ENCODE measurements at regions not wholly inside any gene's neighbourhood (a gene's known extent, or its start where the extent isn't known, plus 50 kb on each side); places are given as distances from the start of the nearest gene placed in this dataset.

DNA sequence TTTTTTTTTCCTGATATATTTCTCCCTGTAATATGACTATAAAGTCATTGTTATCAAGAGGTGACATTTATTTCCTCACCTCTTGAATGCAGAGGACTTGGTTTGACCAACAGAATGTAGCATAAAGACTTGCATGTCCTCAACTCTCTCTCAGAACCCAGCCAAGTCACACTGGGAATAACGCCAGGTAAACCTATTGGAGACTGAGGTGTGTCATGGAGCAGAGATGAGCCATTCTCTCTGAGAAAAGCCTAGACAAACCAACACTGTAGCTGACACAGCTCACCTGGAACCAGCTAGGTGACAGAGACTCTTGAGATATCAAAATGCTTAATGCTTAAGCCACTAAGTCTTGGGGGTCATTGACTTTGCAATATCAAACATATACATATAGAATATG is 533.6 kb downstream of the HAO1 start:
- Mint-ChIP-seq H3K36me3 (ENCODE audit: low read depth) (no peaks in the 10 kb centered on the region), H3K9me3 (no peaks in the 10 kb centered on the region), H3K27me3 (peaks cover 2% of the 10 kb centered on the region), H3K4me3 (no peak overlapping the region), H3K27ac (no peak overlapping the region), H3K4me1 (ENCODE audit: low read depth) (no peaks in the 10 kb centered on the region)
- intact Hi-C loops (cut with micrococcal nuclease): no loop called here

GRCh38 chr20:7410150-7410549 is 530.1 kb downstream of the HAO1 start:
- Mint-ChIP-seq H3K9me3 (no peaks in the 10 kb centered on the region), H3K4me1 (ENCODE audit: low read depth) (no peaks in the 10 kb centered on the region), H3K4me3 (no peak overlapping the region), H3K27me3 (no peaks in the 10 kb centered on the region), H3K27ac (no peak overlapping the region), H3K36me3 (ENCODE audit: low read depth) (no peaks in the 10 kb centered on the region)
- intact Hi-C loops (cut with micrococcal nuclease): no loop called here

DNA sequence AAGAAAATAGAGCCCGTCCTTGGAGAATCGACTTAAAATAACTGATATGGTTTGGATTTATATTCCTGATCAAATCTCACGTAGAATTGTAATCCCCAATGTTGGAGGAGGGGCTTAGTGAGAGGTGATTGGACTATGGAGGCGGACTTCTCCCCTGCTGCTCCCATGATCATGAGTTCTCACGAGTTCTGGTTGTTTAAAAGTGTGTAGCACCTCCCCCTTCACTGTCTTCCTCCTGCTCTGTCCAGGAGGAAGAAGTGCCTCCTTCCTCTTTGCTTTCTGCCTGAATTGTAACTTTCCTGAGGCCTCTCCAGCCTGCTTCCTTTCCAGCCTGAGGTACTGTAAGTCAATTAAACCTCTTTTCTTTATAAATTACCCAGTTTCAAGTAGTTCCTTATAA is 529.2 kb downstream of the HAO1 start:
- Mint-ChIP-seq H3K9me3 (no peaks in the 10 kb centered on the region), H3K27me3 (no peaks in the 10 kb centered on the region), H3K4me1 (ENCODE audit: low read depth) (no peaks in the 10 kb centered on the region), H3K4me3 (no peak overlapping the region), H3K36me3 (ENCODE audit: low read depth) (no peaks in the 10 kb centered on the region), H3K27ac (no peak overlapping the region)
- intact Hi-C loops (cut with micrococcal nuclease): no loop called here

DNA sequence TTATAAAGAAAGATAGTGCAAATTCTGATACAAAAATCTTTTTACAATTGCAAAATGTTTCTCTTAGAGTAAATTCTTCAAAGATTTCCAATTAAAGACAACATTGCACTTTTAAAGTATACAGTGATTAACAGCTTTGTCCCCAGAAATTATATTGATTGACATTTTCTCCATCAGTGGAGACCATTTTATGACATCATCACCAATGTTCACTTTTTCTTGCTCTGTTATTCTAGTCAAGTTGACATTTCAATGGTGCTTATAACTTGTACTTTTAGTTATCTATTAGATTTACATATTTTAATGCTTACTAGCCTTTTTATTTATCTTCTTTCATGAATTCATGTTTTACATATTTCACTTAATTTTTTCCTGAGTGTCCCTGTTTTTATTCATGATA is 524.8 kb downstream of the HAO1 start:
- Mint-ChIP-seq H3K4me3 (no peak overlapping the region), H3K36me3 (ENCODE audit: low read depth) (no peaks in the 10 kb centered on the region), H3K27me3 (no peaks in the 10 kb centered on the region), H3K4me1 (ENCODE audit: low read depth) (no peaks in the 10 kb centered on the region), H3K27ac (no peak overlapping the region), H3K9me3 (no peaks in the 10 kb centered on the region)
- intact Hi-C loops (cut with micrococcal nuclease): no loop called here

DNA sequence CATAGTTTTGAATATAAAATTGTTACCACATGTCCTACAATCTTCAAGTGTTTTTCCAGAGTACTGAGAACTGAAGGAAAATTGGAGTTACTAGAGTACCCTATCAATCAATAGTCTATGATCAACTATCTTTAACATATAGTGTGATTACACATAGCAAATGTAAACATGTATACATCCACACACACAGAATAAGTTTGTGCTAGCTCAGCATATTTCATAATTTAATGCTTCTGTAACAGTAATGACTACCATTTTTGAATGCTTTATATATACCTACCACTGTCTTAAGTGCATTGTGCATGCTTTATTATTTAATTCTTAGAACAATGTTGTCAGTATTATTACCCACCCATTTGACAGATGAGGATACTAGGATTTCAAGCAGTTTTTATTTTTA is 523.9 kb downstream of the HAO1 start:
- H3K36me3 Mint-ChIP-seq (ENCODE audit: low read depth): no peaks in the 10 kb centered on the region
- no peaks in the 10 kb centered on the region for H3K27me3 Mint-ChIP-seq
- no peaks in the 10 kb centered on the region for H3K4me1 Mint-ChIP-seq (ENCODE audit: low read depth)
- no peak overlapping the region for H3K4me3 Mint-ChIP-seq
- no peaks in the 10 kb centered on the region for H3K9me3 Mint-ChIP-seq
- no peak overlapping the region for H3K27ac Mint-ChIP-seq
- intact Hi-C loops (cut with micrococcal nuclease): no loop called here

- no peaks in the 10 kb centered on the region for H3K27me3 Mint-ChIP-seq
- no peak overlapping the region for H3K4me3 Mint-ChIP-seq
- no peak overlapping the region for H3K27ac Mint-ChIP-seq
- intact Hi-C loops (cut with micrococcal nuclease): no loop called here
- H3K9me3 Mint-ChIP-seq: no peaks in the 10 kb centered on the region
- H3K36me3 Mint-ChIP-seq (ENCODE audit: low read depth): no peaks in the 10 kb centered on the region
- H3K4me1 Mint-ChIP-seq (ENCODE audit: low read depth): no peaks in the 10 kb centered on the region
These were observed 519.9 kb downstream of the HAO1 start for GRCh38 chr20:7420345-7420744.

GRCh38 chr20:7426890-7427496 is 513.3 kb downstream of the HAO1 start:
- no peaks in the 10 kb centered on the region for H3K4me1 Mint-ChIP-seq (ENCODE audit: low read depth)
- intact Hi-C loops (cut with micrococcal nuclease): no loop called here
- H3K36me3 Mint-ChIP-seq (ENCODE audit: low read depth): no peaks in the 10 kb centered on the region
- H3K27me3 Mint-ChIP-seq: no peaks in the 10 kb centered on the region
- no peak overlapping the region for H3K4me3 Mint-ChIP-seq
- no peaks in the 10 kb centered on the region for H3K9me3 Mint-ChIP-seq
- no peak overlapping the region for H3K27ac Mint-ChIP-seq

- Mint-ChIP-seq H3K4me3 (no peak overlapping the region), H3K27ac (no peak overlapping the region), H3K27me3 (no peaks in the 10 kb centered on the region), H3K4me1 (ENCODE audit: low read depth) (no peaks in the 10 kb centered on the region), H3K36me3 (ENCODE audit: low read depth) (no peaks in the 10 kb centered on the region), H3K9me3 (no peaks in the 10 kb centered on the region)
- intact Hi-C loops (cut with micrococcal nuclease): no loop called here
These were observed 511.3 kb downstream of the HAO1 start for GRCh38 chr20:7428946-7429345.

DNA sequence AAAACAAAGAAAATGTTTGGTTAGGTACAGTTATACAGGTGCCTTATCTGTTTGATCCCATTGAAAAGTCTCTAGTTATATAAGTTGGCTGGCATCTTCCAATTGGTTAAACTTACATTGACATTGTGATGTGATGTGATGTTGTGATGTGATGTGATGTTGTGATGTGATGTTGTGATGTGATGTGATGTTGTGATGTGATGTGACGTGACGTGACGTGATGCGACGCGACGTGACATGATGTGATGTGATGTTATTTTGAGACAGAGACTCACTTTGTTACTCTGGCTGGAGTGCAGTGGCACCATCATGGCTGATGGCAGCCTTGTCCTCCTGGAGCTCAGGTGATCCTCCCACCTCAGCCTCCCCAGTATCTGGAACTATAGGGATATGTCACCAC is 507.6 kb downstream of the HAO1 start:
- Mint-ChIP-seq H3K4me1 (ENCODE audit: low read depth) (no peaks in the 10 kb centered on the region), H3K27me3 (no peaks in the 10 kb centered on the region), H3K27ac (no peak overlapping the region), H3K4me3 (no peak overlapping the region), H3K9me3 (no peaks in the 10 kb centered on the region), H3K36me3 (ENCODE audit: low read depth) (no peaks in the 10 kb centered on the region)
- intact Hi-C loops (cut with micrococcal nuclease): no loop called here

- H3K27me3 Mint-ChIP-seq: no peaks in the 10 kb centered on the region
- no peak overlapping the region for H3K4me3 Mint-ChIP-seq
- H3K27ac Mint-ChIP-seq: no peak overlapping the region
- no peaks in the 10 kb centered on the region for H3K36me3 Mint-ChIP-seq (ENCODE audit: low read depth)
- H3K9me3 Mint-ChIP-seq: no peaks in the 10 kb centered on the region
- intact Hi-C loops (cut with micrococcal nuclease): no loop called here
- no peaks in the 10 kb centered on the region for H3K4me1 Mint-ChIP-seq (ENCODE audit: low read depth)
These were observed 502.9 kb downstream of the HAO1 start for GRCh38 chr20:7437311-7437710.

GRCh38 chr20:7449269-7449668 is 491.0 kb downstream of the HAO1 start:
- H3K27me3 Mint-ChIP-seq: no peaks in the 10 kb centered on the region
- no peaks in the 10 kb centered on the region for H3K4me1 Mint-ChIP-seq (ENCODE audit: low read depth)
- no peaks in the 10 kb centered on the region for H3K9me3 Mint-ChIP-seq
- no peaks in the 10 kb centered on the region for H3K36me3 Mint-ChIP-seq (ENCODE audit: low read depth)
- intact Hi-C loops (cut with micrococcal nuclease): no loop called here
- no peak overlapping the region for H3K4me3 Mint-ChIP-seq
- no peak overlapping the region for H3K27ac Mint-ChIP-seq

DNA sequence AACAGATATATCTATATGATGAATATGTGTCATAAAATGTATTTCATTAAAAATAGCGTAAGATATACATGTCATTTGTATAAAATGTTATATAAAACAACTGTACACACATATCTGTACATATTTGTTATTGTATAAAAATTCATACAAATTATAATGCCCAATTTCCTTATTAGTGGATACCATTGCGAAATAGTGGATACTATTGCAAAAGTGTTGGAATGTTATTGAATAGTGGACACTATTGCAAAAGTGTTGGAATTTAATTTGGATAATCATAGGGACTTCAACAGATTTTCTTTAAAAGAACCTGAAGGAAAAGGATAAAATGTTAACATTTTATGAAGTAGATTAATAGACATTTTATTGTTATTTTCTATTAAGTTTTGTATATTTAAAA is 487.4 kb downstream of the HAO1 start:
- no peak overlapping the region for H3K27ac Mint-ChIP-seq
- H3K4me1 Mint-ChIP-seq (ENCODE audit: low read depth): no peaks in the 10 kb centered on the region
- no peaks in the 10 kb centered on the region for H3K36me3 Mint-ChIP-seq (ENCODE audit: low read depth)
- H3K4me3 Mint-ChIP-seq: no peak overlapping the region
- H3K27me3 Mint-ChIP-seq: no peaks in the 10 kb centered on the region
- no peaks in the 10 kb centered on the region for H3K9me3 Mint-ChIP-seq
- intact Hi-C loops (cut with micrococcal nuclease): no loop called here

GRCh38 chr20:7454047-7454446 is 486.2 kb downstream of the HAO1 start:
- Mint-ChIP-seq H3K36me3 (ENCODE audit: low read depth) (no peaks in the 10 kb centered on the region), H3K9me3 (no peaks in the 10 kb centered on the region), H3K4me3 (no peak overlapping the region), H3K4me1 (ENCODE audit: low read depth) (no peaks in the 10 kb centered on the region), H3K27ac (no peak overlapping the region), H3K27me3 (no peaks in the 10 kb centered on the region)
- intact Hi-C loops (cut with micrococcal nuclease): no loop called here

DNA sequence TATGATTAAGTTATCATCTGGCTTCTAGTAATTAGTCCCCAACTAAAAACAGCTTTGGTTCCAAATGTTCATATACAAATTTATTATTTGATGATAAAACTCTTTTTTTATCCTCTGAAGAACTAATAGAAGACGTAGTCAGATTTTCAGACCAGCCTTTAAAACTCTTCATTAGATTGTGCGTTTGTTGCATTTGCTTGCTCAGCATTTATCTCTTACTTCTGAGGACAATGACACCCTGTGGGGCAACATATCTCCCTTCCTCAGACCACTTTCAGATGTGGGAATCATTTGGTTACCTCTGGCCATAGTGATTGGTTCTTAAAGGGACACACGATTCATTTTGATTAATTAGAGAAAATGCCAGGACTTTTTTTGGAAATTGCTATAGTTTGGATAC is 481.8 kb downstream of the HAO1 start:
- H3K27ac Mint-ChIP-seq: no peak overlapping the region
- intact Hi-C loops (cut with micrococcal nuclease): no loop called here

DNA sequence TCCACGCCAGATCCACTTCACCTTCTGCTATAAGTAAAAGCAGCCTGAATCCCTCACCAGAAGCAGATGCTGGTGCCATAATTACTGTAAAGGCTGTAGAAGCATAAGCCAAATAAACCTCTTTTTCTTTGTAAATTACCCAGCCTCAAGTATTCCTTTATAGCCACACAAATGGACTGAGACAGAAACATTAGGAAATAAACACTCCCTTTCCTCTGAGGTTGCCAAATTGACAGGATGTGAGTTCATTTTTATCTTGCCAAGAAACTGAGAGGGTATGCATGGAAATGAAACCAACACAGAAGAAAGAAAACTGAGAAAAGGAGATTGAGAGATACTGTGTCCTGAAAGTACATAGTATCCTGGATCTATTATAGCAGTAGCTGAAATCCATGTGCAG is 481.2 kb downstream of the HAO1 start:
- Mint-ChIP-seq H3K27ac (no peak overlapping the region), H3K36me3 (ENCODE audit: low read depth) (no peaks in the 10 kb centered on the region), H3K27me3 (no peaks in the 10 kb centered on the region), H3K4me1 (ENCODE audit: low read depth) (no peaks in the 10 kb centered on the region), H3K9me3 (no peaks in the 10 kb centered on the region), H3K4me3 (no peak overlapping the region)
- intact Hi-C loops (cut with micrococcal nuclease): no loop called here

More for the DNA sequence above, 481.8 kb downstream of the HAO1 start:
- H3K36me3 Mint-ChIP-seq (ENCODE audit: low read depth): no peaks in the 10 kb centered on the region
- no peaks in the 10 kb centered on the region for H3K9me3 Mint-ChIP-seq
- no peaks in the 10 kb centered on the region for H3K27me3 Mint-ChIP-seq
- no peak overlapping the region for H3K4me3 Mint-ChIP-seq
- H3K4me1 Mint-ChIP-seq (ENCODE audit: low read depth): no peaks in the 10 kb centered on the region
